Upper lobe of left lung (tissue), 4 donors: ENCODE measurements at regions not wholly inside any gene's neighbourhood (a gene's known extent, or its start where the extent isn't known, plus 50 kb on each side); places are given as distances from the start of the nearest gene placed in this dataset.

Source experiments
- POLR2AphosphoS5 ChIP-seq, 2 donors: sonication (generic); formaldehyde crosslinking; IDR thresholded peaks; one replicate each; pipeline ENCODE4 v1.5.1; 2017; ENCODE audit warnings: antibody characterized with exemption in 2 of 2
- TF ChIP-seq, protein P1 (sequence below), 6 experiments: fragments of 450-650 bp in 4 of 6; fragments of 200-600 bp in 2 of 6; sonication (generic) in 2 of 6; IDR thresholded peaks; one replicate each; pipeline ENCODE4 v1.5.1; 2016 to 2019; ENCODE audit warnings: antibody characterized with exemption in 6 of 6

DNA sequence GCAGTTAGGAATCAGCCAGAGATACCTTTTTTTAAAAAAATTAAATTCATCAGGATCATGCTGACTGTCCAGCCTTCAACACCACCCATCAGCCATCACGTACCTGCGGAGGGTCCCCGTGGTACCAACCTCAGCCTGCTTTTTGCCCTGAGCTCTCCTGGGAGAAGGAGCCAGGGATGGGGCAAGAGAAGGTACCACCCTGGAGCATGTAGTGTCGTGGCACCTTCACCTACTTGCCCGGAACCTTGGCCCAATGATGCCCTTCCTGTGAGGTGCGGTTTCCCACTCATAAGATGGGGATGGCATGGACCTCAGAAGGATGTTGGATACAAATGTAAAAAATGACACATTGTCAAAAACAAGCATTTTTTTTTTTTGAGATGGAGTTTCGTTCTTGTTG lies 88.4 kb upstream of the C1orf174 start:
- TF ChIP-seq, protein P1, sequence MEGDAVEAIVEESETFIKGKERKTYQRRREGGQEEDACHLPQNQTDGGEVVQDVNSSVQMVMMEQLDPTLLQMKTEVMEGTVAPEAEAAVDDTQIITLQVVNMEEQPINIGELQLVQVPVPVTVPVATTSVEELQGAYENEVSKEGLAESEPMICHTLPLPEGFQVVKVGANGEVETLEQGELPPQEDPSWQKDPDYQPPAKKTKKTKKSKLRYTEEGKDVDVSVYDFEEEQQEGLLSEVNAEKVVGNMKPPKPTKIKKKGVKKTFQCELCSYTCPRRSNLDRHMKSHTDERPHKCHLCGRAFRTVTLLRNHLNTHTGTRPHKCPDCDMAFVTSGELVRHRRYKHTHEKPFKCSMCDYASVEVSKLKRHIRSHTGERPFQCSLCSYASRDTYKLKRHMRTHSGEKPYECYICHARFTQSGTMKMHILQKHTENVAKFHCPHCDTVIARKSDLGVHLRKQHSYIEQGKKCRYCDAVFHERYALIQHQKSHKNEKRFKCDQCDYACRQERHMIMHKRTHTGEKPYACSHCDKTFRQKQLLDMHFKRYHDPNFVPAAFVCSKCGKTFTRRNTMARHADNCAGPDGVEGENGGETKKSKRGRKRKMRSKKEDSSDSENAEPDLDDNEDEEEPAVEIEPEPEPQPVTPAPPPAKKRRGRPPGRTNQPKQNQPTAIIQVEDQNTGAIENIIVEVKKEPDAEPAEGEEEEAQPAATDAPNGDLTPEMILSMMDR (IDR thresholded peaks at IDR 0.05), result no peak
- no peak for TF ChIP-seq POLR2AphosphoS5 (IDR thresholded peaks at IDR 0.05)
